Smooth muscle cell (in vitro differentiated cells): ENCODE measurements at regions not wholly inside any gene's neighbourhood (a gene's known extent, or its start where the extent isn't known, plus 50 kb on each side); places are given as distances from the start of the nearest gene placed in this dataset.

Source experiments
- DNase-seq: peaks from one replicate; lab custom pipeline; 2025; ENCODE audit not compliant: unreplicated experiment; lab: John Stamatoyannopoulos, UW
- H2AFZ ChIP-seq: fragments of 200-600 bp; sonication (generic); 2 replicates; pipeline ENCODE4 v1.6.0; 2016; ENCODE audit warnings: antibody characterized with exemption, low read depth, mild to moderate bottlenecking
- H3F3A ChIP-seq: fragments of 200-600 bp; sonication (generic); 2 replicates; pipeline ENCODE4 v1.6.0; 2017; ENCODE audit warnings: antibody characterized with exemption, low read depth
- H3K27ac ChIP-seq: fragments of 200-600 bp; sonication (generic); 2 replicates; pipeline ENCODE4 v1.5.1; 2016; ENCODE audit warnings: low read depth, mild to moderate bottlenecking
- H3K27me3 ChIP-seq: fragments of 200-600 bp; sonication (generic); 2 replicates; pipeline ENCODE4 v1.6.1; 2016; ENCODE audit warnings: low read depth, mild to moderate bottlenecking
- H3K36me3 ChIP-seq: fragments of 200-600 bp; sonication (generic); 2 replicates; pipeline ENCODE4 v1.5.1; 2016; ENCODE audit warnings: low read depth
- H3K4me1 ChIP-seq: fragments of 200-600 bp; sonication (generic); 2 replicates; pipeline ENCODE4 v1.5.1; 2016; ENCODE audit warnings: low read depth
- H3K4me2 ChIP-seq: fragments of 200-600 bp; sonication (generic); 2 replicates; pipeline ENCODE4 v1.6.0; 2016; ENCODE audit warnings: mild to moderate bottlenecking
- H3K4me3 ChIP-seq: fragments of 200-600 bp; sonication (generic); 2 replicates; pipeline ENCODE4 v1.5.1; 2016; ENCODE audit warnings: mild to moderate bottlenecking
- H3K79me2 ChIP-seq: fragments of 200-600 bp; sonication (generic); 2 replicates; pipeline ENCODE4 v1.6.0; 2016; ENCODE audit warnings: low read depth, mild to moderate bottlenecking
- H3K9ac ChIP-seq: fragments of 200-600 bp; sonication (generic); 2 replicates; pipeline ENCODE4 v1.6.0; 2016; ENCODE audit warnings: low read depth
- H3K9me3 ChIP-seq: fragments of 200-600 bp; sonication (generic); replicated peaks from 2 replicates; pipeline ENCODE4 v1.5.1; 2016; ENCODE audit warnings: low read depth
- H4K20me1 ChIP-seq: fragments of 200-600 bp; sonication (generic); 2 replicates; pipeline ENCODE4 v1.6.0; 2016; ENCODE audit warnings: low read depth
- WGBS: methylation state at CpG from one replicate; pipeline ENCODE4 v1.1.7; 2016; ENCODE audit warnings: low lambda C conversion rate; 5-methylcytosine and 5-hydroxymethylcytosine counted together
- TF ChIP-seq, protein P1 (sequence below): fragments of 200-600 bp; sonication (generic); IDR thresholded peaks from 2 replicates; pipeline ENCODE4 v1.5.1; 2017; ENCODE audit warnings: borderline replicate concordance, mild to moderate bottlenecking, antibody characterized with exemption; ENCODE audit not compliant: insufficient read depth, poor library complexity, severe bottlenecking

DNA sequence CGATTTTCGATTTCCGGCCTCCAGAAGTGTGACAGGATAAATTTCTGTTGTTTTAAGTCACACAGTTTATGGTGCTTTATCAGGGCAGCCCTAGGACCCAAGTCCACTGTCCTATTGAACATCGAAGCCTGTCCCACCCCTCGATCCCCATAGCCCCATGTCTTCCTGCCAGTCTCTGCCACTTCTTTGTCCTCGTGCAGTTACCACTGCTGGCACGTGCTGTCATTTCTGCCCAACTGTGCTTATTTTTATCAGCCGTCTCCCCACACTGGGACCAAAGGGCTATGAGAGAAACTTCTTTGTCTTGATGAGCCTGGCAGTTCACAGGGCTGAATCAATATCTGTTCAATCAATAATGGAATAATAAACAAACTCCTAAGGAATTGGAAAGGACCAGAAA is 146.7 kb downstream of the PSMG1 start:
- Histone ChIP-seq H3K36me3 (no peaks in the 10 kb centered on the region), H3K27me3 (no peaks in the 10 kb centered on the region), H3K4me1 (no peaks in the 10 kb centered on the region), H3K9ac (no peak overlapping the region), H3K27ac (no peak overlapping the region), H4K20me1 (no peaks in the 10 kb centered on the region), H3K4me2 (no peak overlapping the region), H3F3A (no peaks in the 10 kb centered on the region), H3K9me3 (no peaks in the 10 kb centered on the region), H3K79me2 (no peaks in the 10 kb centered on the region), H3K4me3 (no peak overlapping the region), H2AFZ (no peak overlapping the region)
- TF ChIP-seq, protein P1, sequence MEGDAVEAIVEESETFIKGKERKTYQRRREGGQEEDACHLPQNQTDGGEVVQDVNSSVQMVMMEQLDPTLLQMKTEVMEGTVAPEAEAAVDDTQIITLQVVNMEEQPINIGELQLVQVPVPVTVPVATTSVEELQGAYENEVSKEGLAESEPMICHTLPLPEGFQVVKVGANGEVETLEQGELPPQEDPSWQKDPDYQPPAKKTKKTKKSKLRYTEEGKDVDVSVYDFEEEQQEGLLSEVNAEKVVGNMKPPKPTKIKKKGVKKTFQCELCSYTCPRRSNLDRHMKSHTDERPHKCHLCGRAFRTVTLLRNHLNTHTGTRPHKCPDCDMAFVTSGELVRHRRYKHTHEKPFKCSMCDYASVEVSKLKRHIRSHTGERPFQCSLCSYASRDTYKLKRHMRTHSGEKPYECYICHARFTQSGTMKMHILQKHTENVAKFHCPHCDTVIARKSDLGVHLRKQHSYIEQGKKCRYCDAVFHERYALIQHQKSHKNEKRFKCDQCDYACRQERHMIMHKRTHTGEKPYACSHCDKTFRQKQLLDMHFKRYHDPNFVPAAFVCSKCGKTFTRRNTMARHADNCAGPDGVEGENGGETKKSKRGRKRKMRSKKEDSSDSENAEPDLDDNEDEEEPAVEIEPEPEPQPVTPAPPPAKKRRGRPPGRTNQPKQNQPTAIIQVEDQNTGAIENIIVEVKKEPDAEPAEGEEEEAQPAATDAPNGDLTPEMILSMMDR: no peak
- WGBS: 85% methylated on average over 8 of the region's 8 CpGs
- no peak for DNase-seq

GRCh38 chr21:39034590-39035536 is 148.4 kb downstream of the PSMG1 start:
- no peak overlapping the region for H3K27ac ChIP-seq

GRCh38 chr21:39033878-39034589 is 149.2 kb downstream of the PSMG1 start:
- H3K27ac ChIP-seq: no peak overlapping the region
- H4K20me1 ChIP-seq: no peaks in the 10 kb centered on the region
- TF ChIP-seq, protein P1: no peak
- H3F3A ChIP-seq: peaks cover 3% of the 10 kb centered on the region
- no peaks in the 10 kb centered on the region for H3K4me1 ChIP-seq
- no peaks in the 10 kb centered on the region for H3K27me3 ChIP-seq
- no peaks in the 10 kb centered on the region for H3K36me3 ChIP-seq
- H3K79me2 ChIP-seq: no peaks in the 10 kb centered on the region
- H3K4me3 ChIP-seq: no peak overlapping the region
- H3K9ac ChIP-seq: no peak overlapping the region
- no peak overlapping the region for H2AFZ ChIP-seq
- H3K9me3 ChIP-seq: no peaks in the 10 kb centered on the region
- 85% methylated on average over 22 of the region's 22 CpGs for WGBS
- H3K4me2 ChIP-seq: no peak overlapping the region
- no peak for DNase-seq

More at GRCh38 chr21:39034590-39035536, 148.4 kb downstream of the PSMG1 start:
- no peaks in the 10 kb centered on the region for H3F3A ChIP-seq
- TF ChIP-seq, protein P1: no peak
- no peak for DNase-seq
- H3K79me2 ChIP-seq: no peaks in the 10 kb centered on the region
- no peak overlapping the region for H3K9ac ChIP-seq
- no peaks in the 10 kb centered on the region for H3K36me3 ChIP-seq
- H3K27me3 ChIP-seq: no peaks in the 10 kb centered on the region
- no peak overlapping the region for H2AFZ ChIP-seq
- no peak overlapping the region for H3K4me2 ChIP-seq
- H3K4me1 ChIP-seq: no peaks in the 10 kb centered on the region
- WGBS: 81% methylated on average over 12 of the region's 12 CpGs
- H4K20me1 ChIP-seq: no peaks in the 10 kb centered on the region
- no peaks in the 10 kb centered on the region for H3K9me3 ChIP-seq
- no peak overlapping the region for H3K4me3 ChIP-seq
